ENCODE measurements at regions not wholly inside any gene's neighbourhood (a gene's known extent, or its start where the extent isn't known, plus 50 kb on each side); places are given as distances from the start of the nearest gene placed in this dataset.

DNA sequence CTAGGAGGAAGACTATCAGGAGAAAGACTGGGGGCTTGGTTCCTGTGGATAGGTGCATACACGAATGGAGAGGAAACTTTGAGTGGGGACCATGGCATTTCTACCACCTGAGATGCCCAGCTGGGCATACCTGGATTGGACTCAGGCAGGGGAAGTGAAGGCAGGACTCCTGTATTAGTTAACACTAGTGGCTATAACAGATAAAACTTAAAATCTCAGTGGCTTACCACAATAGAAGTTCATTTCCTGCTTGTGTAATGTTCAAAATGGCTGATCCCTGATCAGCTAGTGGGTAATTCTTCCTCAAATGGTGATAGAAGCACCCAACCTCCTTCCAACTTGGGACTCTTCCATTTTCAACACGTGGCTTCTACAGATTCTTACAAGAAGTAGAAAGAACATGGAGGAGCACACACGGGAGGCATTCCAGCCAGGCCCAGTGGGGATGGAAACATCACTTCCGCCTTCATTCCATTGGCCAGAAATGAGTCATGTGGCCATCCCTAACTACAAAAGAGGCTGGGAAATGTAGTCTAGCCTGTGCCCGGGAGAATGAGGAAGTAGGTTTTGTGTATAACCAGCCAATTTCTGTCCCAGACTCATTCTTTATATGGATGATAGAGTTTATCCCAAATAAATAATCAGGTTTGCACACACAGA is 112.1 kb downstream of the UTP18 start:
- peak overlapping the region; percentile 82 for H3K4me3 ChIP-seq (ENCODE audit: low read length, poor library complexity, severe bottlenecking)
- H3F3A ChIP-seq (ENCODE audit: low read depth): no peaks in the 10 kb centered on the region
- no peak for TF ChIP-seq EZH2phosphoT487 (IDR thresholded peaks at IDR 0.05; ENCODE audit: borderline replicate concordance)
- TF ChIP-seq, protein P1, sequence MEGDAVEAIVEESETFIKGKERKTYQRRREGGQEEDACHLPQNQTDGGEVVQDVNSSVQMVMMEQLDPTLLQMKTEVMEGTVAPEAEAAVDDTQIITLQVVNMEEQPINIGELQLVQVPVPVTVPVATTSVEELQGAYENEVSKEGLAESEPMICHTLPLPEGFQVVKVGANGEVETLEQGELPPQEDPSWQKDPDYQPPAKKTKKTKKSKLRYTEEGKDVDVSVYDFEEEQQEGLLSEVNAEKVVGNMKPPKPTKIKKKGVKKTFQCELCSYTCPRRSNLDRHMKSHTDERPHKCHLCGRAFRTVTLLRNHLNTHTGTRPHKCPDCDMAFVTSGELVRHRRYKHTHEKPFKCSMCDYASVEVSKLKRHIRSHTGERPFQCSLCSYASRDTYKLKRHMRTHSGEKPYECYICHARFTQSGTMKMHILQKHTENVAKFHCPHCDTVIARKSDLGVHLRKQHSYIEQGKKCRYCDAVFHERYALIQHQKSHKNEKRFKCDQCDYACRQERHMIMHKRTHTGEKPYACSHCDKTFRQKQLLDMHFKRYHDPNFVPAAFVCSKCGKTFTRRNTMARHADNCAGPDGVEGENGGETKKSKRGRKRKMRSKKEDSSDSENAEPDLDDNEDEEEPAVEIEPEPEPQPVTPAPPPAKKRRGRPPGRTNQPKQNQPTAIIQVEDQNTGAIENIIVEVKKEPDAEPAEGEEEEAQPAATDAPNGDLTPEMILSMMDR (conservative IDR thresholded peaks at IDR 0.05; ENCODE audit: low read length): no peak
- no peaks in the 10 kb centered on the region for H3K79me2 ChIP-seq (ENCODE audit: insufficient read depth, low read length)
- peak overlapping the region; percentile 87 for H3K9ac ChIP-seq (ENCODE audit: low read depth, low read length, poor library complexity, severe bottlenecking)
- H3K9me3 ChIP-seq (ENCODE audit: insufficient read depth, low read depth, low read length): no peaks in the 10 kb centered on the region
- no peaks in the 10 kb centered on the region for H3K36me3 ChIP-seq (ENCODE audit: insufficient read depth, low read length)
- no peaks in the 10 kb centered on the region for H4K20me1 ChIP-seq (ENCODE audit: insufficient read depth, low read length, poor library complexity, severe bottlenecking)
- no peaks in the 10 kb centered on the region for H3K9me2 ChIP-seq (replicated peaks; ENCODE audit: low read depth, low read length)
- H3K27me3 ChIP-seq (ENCODE audit: insufficient read depth, low read length, poor library complexity, severe bottlenecking): peaks cover 16% of the 10 kb centered on the region
- H3K4me2 ChIP-seq (ENCODE audit: low read depth, low read length, poor library complexity, severe bottlenecking): peak overlapping the region; percentile 97
- peaks cover 8% of the 10 kb centered on the region for H3K4me1 ChIP-seq (ENCODE audit: insufficient read depth, low read length, poor library complexity, severe bottlenecking)
- H2AFZ ChIP-seq (ENCODE audit: low read length): peak overlapping the region; percentile 79

DNA sequence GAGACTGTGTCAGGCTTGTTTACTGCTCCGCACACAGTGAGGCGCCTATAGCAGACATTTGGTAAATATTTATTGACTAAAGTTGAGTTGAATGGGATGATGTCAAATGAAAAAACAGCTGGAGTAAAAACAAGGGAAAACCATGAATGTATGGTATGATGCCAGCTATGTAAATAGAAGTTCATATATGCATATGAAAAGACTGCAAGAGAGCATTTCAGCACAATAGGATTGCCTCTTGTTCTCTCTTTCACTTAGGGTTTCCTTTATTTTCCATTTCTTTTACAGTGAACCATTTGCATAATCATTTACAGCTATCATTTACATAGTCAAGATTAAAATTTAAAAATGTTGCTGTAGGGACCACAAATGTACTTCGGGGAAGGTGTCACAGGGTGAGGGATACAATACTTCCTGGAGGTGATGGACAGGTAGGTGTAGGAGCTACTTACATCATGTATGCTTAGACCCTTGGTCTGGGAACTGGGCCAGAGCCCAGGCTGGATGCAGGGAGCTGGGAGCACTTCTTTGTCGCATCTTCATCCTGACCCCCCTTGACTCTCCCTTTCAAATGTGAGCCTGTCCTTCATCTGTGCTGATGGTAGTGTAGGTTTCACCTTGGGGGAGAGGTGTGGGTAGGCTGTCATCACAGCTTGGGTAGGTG is 113.3 kb downstream of the UTP18 start:
- Histone ChIP-seq H3K79me2 (ENCODE audit: insufficient read depth, low read length) (no peaks in the 10 kb centered on the region), H3K36me3 (ENCODE audit: insufficient read depth, low read length) (no peaks in the 10 kb centered on the region), H3K4me2 (ENCODE audit: low read depth, low read length, poor library complexity, severe bottlenecking) (no peak overlapping the region), H3K4me3 (ENCODE audit: low read length, poor library complexity, severe bottlenecking) (no peak overlapping the region), H3K9ac (ENCODE audit: low read depth, low read length, poor library complexity, severe bottlenecking) (no peak overlapping the region), H3F3A (ENCODE audit: low read depth) (no peaks in the 10 kb centered on the region), H2AFZ (ENCODE audit: low read length) (0 out of 2 replicates have a peak overlapping the region, but pooled peaks have one; percentile 79), H4K20me1 (ENCODE audit: insufficient read depth, low read length, poor library complexity, severe bottlenecking) (no peaks in the 10 kb centered on the region), H3K9me2 (replicated peaks; ENCODE audit: low read depth, low read length) (no peaks in the 10 kb centered on the region), H3K27me3 (ENCODE audit: insufficient read depth, low read length, poor library complexity, severe bottlenecking) (peaks cover 16% of the 10 kb centered on the region), H3K9me3 (ENCODE audit: insufficient read depth, low read depth, low read length) (no peaks in the 10 kb centered on the region), H3K4me1 (ENCODE audit: insufficient read depth, low read length, poor library complexity, severe bottlenecking) (peaks cover 8% of the 10 kb centered on the region)
- TF ChIP-seq, protein P1 (conservative IDR thresholded peaks at IDR 0.05; ENCODE audit: low read length): no peak
- no peak for TF ChIP-seq EZH2phosphoT487 (IDR thresholded peaks at IDR 0.05; ENCODE audit: borderline replicate concordance)

DNA sequence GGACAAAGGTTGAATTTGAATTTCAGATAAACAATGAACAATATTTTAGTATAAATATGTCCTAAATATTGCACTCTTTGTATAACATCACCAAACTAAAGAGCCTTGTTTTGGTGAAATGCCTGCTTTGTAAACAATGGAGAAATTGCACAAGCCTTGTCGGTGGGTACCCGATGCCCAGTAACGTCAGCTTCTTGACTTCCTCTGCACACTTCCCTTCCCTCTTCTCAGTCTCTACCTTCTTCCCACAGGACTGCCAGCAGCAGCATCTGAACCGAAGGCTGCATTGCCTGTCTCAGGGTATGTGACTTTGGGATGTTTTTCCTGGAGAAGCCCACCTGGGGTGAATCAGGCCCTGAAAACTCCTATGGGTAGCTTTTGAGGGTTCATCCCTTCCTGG is 113.9 kb downstream of the UTP18 start:
- Histone ChIP-seq H3K9me3 (ENCODE audit: insufficient read depth, low read depth, low read length) (no peaks in the 10 kb centered on the region), H4K20me1 (ENCODE audit: insufficient read depth, low read length, poor library complexity, severe bottlenecking) (no peaks in the 10 kb centered on the region), H3F3A (ENCODE audit: low read depth) (no peaks in the 10 kb centered on the region), H3K27me3 (ENCODE audit: insufficient read depth, low read length, poor library complexity, severe bottlenecking) (peaks cover 16% of the 10 kb centered on the region), H2AFZ (ENCODE audit: low read length) (no peak overlapping the region), H3K9me2 (replicated peaks; ENCODE audit: low read depth, low read length) (no peaks in the 10 kb centered on the region), H3K9ac (ENCODE audit: low read depth, low read length, poor library complexity, severe bottlenecking) (no peak overlapping the region), H3K79me2 (ENCODE audit: insufficient read depth, low read length) (no peaks in the 10 kb centered on the region), H3K4me3 (ENCODE audit: low read length, poor library complexity, severe bottlenecking) (no peak overlapping the region), H3K36me3 (ENCODE audit: insufficient read depth, low read length) (no peaks in the 10 kb centered on the region), H3K4me2 (ENCODE audit: low read depth, low read length, poor library complexity, severe bottlenecking) (no peak overlapping the region), H3K4me1 (ENCODE audit: insufficient read depth, low read length, poor library complexity, severe bottlenecking) (peaks cover 8% of the 10 kb centered on the region)
- no peak for TF ChIP-seq EZH2phosphoT487 (IDR thresholded peaks at IDR 0.05; ENCODE audit: borderline replicate concordance)
- TF ChIP-seq, protein P1 (conservative IDR thresholded peaks at IDR 0.05; ENCODE audit: low read length): no peak
